ENCODE measurements at regions not wholly inside any gene's neighbourhood (a gene's known extent, or its start where the extent isn't known, plus 50 kb on each side); places are given as distances from the start of the nearest gene placed in this dataset.

DNA sequence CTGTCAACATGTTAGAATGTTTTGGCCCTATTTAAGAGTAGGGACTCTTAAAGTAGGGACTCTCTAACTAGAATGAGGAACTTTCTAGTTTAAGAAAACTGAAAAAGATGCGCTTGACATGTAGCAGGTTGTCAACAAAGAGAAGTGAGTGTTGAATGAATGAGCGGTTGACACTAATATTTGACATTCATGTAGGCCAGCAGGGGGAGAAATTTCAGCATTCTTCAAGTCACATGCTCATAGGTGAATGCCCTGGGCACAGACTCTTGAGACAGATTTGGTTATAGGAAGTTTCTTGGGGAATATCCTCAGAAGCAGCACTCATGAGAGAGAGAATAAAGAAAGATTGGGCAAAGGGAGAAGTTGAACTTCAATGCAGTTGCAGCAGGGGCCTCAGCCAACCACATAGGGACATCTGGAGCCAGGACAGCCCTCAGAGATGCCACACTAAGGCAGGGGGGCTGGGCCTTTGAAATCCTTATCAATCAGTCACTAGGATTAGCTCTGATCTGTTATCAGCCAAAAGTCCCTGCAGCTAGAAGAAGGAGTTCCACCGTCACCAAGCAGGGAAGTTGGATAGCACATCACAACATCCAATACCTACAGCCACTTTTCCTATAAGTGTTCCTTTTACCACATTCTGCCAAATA is 145.1 kb upstream of the FKBP1C start:
- DNase-seq (ENCODE audit: low read depth), result no peak
- TF ChIP-seq, protein P1, sequence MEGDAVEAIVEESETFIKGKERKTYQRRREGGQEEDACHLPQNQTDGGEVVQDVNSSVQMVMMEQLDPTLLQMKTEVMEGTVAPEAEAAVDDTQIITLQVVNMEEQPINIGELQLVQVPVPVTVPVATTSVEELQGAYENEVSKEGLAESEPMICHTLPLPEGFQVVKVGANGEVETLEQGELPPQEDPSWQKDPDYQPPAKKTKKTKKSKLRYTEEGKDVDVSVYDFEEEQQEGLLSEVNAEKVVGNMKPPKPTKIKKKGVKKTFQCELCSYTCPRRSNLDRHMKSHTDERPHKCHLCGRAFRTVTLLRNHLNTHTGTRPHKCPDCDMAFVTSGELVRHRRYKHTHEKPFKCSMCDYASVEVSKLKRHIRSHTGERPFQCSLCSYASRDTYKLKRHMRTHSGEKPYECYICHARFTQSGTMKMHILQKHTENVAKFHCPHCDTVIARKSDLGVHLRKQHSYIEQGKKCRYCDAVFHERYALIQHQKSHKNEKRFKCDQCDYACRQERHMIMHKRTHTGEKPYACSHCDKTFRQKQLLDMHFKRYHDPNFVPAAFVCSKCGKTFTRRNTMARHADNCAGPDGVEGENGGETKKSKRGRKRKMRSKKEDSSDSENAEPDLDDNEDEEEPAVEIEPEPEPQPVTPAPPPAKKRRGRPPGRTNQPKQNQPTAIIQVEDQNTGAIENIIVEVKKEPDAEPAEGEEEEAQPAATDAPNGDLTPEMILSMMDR (conservative IDR thresholded peaks at IDR 0.05; ENCODE audit: low read depth, low read length), result no peak
- no peak overlapping the region for H3K4me3 ChIP-seq (ENCODE audit: low read length)

DNA sequence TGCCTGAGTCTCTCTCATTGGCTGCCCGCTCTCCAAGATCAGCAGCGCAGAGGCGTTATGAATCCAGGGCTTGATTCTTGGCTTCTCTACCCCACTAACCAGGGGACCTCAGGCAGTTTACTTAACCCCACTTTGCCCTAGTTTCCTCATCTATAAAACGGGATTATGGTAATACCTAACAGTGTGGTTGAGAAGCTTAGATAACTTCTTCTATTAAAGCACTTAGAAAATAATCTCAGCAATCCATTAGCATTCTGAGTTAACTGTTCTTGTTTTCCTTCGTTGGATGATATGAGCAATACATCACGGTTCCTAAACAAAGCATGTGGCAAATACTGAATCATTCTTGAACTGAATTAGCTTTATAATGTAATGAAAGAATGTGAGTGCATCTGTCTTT is 116.3 kb upstream of the FKBP1C start:
- no peak overlapping the region for H3K4me3 ChIP-seq (ENCODE audit: low read length)
- DNase-seq (ENCODE audit: low read depth), result no peak
- TF ChIP-seq, protein P1 (conservative IDR thresholded peaks at IDR 0.05; ENCODE audit: low read depth, low read length), result no peak

DNA sequence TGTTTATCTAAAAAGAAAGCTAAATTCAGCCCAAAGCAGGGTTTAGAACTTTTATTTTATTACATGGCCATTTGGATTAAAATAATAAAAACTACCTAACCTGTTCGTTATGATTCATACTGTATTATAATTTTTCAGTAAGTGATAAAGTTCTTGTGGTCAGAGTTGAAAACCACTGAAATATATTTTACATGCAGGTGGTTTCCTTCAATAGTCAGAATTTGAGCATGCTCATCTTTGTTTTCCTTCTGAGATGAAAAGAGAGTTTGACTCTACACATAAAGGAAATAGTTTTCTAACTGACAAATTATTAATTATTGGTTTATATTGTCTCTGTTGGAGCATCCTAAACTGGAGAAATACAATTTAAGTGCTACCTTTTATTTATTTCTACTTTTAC is 114.0 kb upstream of the FKBP1C start:
- no peak overlapping the region for H3K4me3 ChIP-seq (ENCODE audit: low read length)
- no peak for DNase-seq (ENCODE audit: low read depth)
- TF ChIP-seq, protein P1 (conservative IDR thresholded peaks at IDR 0.05; ENCODE audit: low read depth, low read length), result no peak

DNA sequence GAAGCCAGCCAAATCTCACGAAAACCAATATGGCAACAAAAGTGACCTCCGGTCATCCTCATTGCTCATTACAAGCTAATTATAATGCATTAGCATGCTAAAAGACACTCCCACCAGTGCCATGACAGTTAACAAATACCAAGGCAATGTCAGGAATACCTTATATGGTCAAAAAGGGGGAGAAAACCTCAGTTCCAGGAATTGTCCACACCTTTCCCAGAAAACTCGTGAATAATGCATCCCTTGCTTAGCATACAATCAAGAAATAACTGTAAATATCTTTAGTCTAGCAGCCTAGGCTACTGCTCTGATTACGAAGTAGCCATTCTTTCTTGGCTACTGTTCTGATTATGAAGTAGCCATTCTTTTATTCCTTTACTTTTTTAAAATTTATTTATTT is 112.5 kb upstream of the FKBP1C start:
- no peak for DNase-seq (ENCODE audit: low read depth)
- TF ChIP-seq, protein P1 (conservative IDR thresholded peaks at IDR 0.05; ENCODE audit: low read depth, low read length), result no peak
- H3K4me3 ChIP-seq (ENCODE audit: low read length), result no peak overlapping the region

DNA sequence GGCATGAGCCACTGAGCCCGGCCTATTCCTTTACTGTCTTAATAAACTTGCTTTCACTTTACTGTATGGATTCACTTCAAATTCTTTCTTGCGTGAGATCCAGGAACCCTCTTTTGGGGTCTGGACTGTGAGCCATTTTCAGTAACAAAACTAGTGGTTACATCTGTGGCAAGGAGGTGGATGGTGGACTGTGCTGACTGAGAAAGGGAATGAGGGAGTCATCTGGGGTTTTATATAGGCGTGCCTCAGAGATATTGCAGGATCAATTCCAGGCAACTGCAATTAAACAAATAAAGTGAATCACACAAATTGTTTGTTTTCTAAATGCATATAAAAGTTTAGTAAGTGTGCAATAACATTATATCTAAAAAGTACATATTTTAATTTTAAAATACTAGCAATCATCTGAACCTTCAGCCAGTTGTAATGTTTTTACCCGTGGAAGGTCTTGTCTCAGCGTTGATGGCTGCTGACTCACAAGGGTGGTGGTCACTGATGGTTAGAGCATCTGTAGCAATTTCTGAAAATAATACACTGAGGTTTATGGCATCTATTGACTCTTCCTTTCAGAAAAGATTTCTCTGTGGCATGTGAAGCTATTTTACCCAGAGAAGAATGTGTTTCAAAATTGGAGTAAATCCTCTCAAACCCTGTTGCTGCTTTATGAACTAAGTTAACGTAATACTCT is 111.4 kb upstream of the FKBP1C start:
- no peak for DNase-seq (ENCODE audit: low read depth)
- no peak overlapping the region for H3K4me3 ChIP-seq (ENCODE audit: low read length)
- TF ChIP-seq, protein P1 (conservative IDR thresholded peaks at IDR 0.05; ENCODE audit: low read depth, low read length), result no peak

DNA sequence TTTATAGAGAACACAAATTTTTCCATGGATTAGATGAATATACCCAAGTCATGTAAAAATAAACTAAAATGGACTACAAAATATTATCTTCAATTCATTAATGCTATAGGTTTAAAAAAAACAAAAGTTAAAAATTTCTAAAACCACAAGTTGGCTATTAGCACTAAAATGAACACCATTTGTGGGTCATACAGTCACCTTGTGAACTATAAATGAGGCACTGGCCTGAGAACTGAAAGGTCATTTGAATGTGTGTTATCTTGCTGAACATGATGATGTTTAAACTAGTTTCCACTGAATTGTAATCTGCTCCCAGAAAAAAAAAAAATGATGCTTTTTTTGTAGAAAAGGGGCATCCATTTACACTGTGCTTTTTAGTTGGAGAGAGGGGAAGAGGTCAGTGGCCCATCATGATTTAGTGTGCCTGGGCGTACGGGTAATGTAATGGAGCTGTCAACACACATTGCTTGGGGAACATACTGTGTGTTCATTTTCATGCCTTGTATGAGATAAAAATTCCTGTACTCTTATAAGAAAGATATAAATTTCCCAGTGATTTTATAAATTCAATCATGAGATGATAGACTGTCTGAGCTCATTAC is 96.6 kb upstream of the FKBP1C start:
- no peak overlapping the region for H3K4me3 ChIP-seq (ENCODE audit: low read length)
- TF ChIP-seq, protein P1 (conservative IDR thresholded peaks at IDR 0.05; ENCODE audit: low read depth, low read length), result no peak
- DNase-seq (ENCODE audit: low read depth), result no peak

DNA sequence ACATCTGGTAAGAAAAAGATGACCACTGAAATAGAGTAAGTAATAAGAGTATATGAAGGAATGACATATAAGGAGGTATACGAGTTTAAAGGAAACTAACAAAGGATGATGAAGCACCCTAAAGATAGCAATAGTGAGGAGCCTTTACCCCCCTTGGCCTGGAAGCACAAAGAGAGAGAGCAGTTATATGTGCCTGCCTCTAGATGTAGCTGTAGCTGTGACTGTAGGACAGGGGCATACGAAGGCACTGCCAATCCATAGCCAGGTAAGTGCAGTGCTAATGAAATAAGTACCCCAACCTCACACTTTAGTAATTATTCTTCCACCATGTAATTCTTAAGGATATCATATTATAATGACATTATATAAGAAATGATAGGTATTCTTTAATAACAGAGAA is 90.1 kb upstream of the FKBP1C start:
- TF ChIP-seq, protein P1 (conservative IDR thresholded peaks at IDR 0.05; ENCODE audit: low read depth, low read length), result no peak
- no peak for DNase-seq (ENCODE audit: low read depth)
- H3K4me3 ChIP-seq (ENCODE audit: low read length), result no peak overlapping the region

All from retinal pigment epithelial cell (primary cell).